ENCODE measurements at regions not wholly inside any gene's neighbourhood (a gene's known extent, or its start where the extent isn't known, plus 50 kb on each side); places are given as distances from the start of the nearest gene placed in this dataset.

DNA sequence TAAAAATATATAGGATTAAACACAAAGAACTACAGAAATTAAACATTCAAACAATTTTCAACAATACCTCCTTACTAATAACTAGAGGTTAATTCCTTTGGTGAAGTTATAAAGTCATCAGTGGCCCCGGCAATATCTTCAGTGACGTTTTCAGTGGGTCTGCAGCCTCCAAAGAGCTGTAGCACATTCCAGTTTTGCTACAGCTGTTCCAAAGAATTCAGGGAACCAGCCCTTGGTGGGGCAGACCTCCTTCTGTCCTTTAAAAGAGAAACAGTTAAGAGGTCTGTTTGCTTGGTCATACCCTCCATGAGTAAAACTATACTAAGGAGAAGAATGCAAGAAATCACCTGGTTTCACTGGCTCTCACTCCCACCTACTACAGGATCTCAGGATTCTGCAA is 99.2 kb upstream of the ZDHHC17 start:
- Histone ChIP-seq H4K20me1 (ENCODE audit: control insufficient read depth, insufficient read depth) (no peaks in the 10 kb centered on the region), H3K4me3 (no peak overlapping the region), H3K9me3 (replicated peaks; ENCODE audit: control insufficient read depth, insufficient read depth, low read length) (no peaks in the 10 kb centered on the region), H3K27me3 (replicated peaks in 1 of 2; ENCODE audit: control insufficient read depth in 2 of 2, insufficient read depth in 2 of 2, low read length in 1 of 2) (no peaks in the 10 kb centered on the region), H3K36me3 (ENCODE audit: control insufficient read depth in 2 of 2, insufficient read depth in 2 of 2, low read length in 1 of 2) (no peaks in the 10 kb centered on the region), H3K27ac (ENCODE audit: control insufficient read depth, insufficient read depth) (no peak overlapping the region), H3K4me1 (ENCODE audit: control insufficient read depth, insufficient read depth, low read length) (no peaks in the 10 kb centered on the region), H3K79me2 (ENCODE audit: control insufficient read depth, insufficient read depth, low read length) (no peaks in the 10 kb centered on the region), H3K9ac (ENCODE audit: control insufficient read depth, insufficient read depth, low read length) (no peak overlapping the region), H2AFZ (ENCODE audit: control insufficient read depth, low read depth, low read length) (no peak overlapping the region), H3K4me2 (ENCODE audit: control insufficient read depth, insufficient read depth) (no peak overlapping the region)
- ChIA-PET POLR2A (no interaction called here), CTCF (no interaction called here), RAD21 (ENCODE audit: unreplicated experiment) (no interaction called here), SMC1A (ENCODE audit: uncharacterized antibody, unreplicated experiment) (no interaction called here)
- ATAC-seq (no peak), DNase-seq (ENCODE audit: low read depth, low spot score) (no peak), FAIRE-seq (no peak)
- intact Hi-C loops (cut with micrococcal nuclease; ENCODE audit: unreplicated experiment) = no loop called here
- WGBS (ENCODE audit: insufficient coverage, insufficient replicate concordance, low lambda C conversion rate, missing lambda C conversion rate) = 50% methylated on average over 2 of the region's 2 CpGs
- no TSS peak for BruUV-seq (replicated peaks)
- in situ Hi-C loops (cut with MboI) = no loop called here
- TF ChIP-seq EGR1 (IDR thresholded peaks at IDR 0.05; ENCODE audit: borderline replicate concordance in 1 of 2, low read depth in 2 of 2, low read length in 2 of 2) (no peak), NR2F1 (conservative IDR thresholded peaks at IDR 0.05) (no peak), HCFC1 (IDR thresholded peaks at IDR 0.05; ENCODE audit: low read length) (no peak), NFXL1 (IDR thresholded peaks at IDR 0.05; ENCODE audit: borderline replicate concordance) (no peak), POLR2AphosphoS2 (IDR thresholded peaks at IDR 0.05; ENCODE audit: low read depth, low read length) (no peak), YBX1 (IDR thresholded peaks at IDR 0.05) (no peak), HDGF (IDR thresholded peaks at IDR 0.05) (no peak), CREM (IDR thresholded peaks at IDR 0.05; ENCODE audit: low read depth) (no peak), ZBTB11 (CRISPR knock-in tag; IDR thresholded peaks at IDR 0.05) (no peak), ZNF622 (IDR thresholded peaks at IDR 0.05) (no peak), ZNF384 (IDR thresholded peaks at IDR 0.05; ENCODE audit: borderline replicate concordance, low read depth, low read length) (no peak)
- TF ChIP-seq, protein P1, sequence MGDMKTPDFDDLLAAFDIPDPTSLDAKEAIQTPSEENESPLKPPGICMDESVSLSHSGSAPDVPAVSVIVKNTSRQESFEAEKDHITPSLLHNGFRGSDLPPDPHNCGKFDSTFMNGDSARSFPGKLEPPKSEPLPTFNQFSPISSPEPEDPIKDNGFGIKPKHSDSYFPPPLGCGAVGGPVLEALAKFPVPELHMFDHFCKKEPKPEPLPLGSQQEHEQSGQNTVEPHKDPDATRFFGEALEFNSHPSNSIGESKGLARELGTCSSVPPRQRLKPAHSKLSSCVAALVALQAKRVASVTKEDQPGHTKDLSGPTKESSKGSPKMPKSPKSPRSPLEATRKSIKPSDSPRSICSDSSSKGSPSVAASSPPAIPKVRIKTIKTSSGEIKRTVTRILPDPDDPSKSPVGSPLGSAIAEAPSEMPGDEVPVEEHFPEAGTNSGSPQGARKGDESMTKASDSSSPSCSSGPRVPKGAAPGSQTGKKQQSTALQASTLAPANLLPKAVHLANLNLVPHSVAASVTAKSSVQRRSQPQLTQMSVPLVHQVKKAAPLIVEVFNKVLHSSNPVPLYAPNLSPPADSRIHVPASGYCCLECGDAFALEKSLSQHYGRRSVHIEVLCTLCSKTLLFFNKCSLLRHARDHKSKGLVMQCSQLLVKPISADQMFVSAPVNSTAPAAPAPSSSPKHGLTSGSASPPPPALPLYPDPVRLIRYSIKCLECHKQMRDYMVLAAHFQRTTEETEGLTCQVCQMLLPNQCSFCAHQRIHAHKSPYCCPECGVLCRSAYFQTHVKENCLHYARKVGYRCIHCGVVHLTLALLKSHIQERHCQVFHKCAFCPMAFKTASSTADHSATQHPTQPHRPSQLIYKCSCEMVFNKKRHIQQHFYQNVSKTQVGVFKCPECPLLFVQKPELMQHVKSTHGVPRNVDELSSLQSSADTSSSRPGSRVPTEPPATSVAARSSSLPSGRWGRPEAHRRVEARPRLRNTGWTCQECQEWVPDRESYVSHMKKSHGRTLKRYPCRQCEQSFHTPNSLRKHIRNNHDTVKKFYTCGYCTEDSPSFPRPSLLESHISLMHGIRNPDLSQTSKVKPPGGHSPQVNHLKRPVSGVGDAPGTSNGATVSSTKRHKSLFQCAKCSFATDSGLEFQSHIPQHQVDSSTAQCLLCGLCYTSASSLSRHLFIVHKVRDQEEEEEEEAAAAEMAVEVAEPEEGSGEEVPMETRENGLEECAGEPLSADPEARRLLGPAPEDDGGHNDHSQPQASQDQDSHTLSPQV (IDR thresholded peaks at IDR 0.05) = no peak
- TF ChIP-seq, protein P2, sequence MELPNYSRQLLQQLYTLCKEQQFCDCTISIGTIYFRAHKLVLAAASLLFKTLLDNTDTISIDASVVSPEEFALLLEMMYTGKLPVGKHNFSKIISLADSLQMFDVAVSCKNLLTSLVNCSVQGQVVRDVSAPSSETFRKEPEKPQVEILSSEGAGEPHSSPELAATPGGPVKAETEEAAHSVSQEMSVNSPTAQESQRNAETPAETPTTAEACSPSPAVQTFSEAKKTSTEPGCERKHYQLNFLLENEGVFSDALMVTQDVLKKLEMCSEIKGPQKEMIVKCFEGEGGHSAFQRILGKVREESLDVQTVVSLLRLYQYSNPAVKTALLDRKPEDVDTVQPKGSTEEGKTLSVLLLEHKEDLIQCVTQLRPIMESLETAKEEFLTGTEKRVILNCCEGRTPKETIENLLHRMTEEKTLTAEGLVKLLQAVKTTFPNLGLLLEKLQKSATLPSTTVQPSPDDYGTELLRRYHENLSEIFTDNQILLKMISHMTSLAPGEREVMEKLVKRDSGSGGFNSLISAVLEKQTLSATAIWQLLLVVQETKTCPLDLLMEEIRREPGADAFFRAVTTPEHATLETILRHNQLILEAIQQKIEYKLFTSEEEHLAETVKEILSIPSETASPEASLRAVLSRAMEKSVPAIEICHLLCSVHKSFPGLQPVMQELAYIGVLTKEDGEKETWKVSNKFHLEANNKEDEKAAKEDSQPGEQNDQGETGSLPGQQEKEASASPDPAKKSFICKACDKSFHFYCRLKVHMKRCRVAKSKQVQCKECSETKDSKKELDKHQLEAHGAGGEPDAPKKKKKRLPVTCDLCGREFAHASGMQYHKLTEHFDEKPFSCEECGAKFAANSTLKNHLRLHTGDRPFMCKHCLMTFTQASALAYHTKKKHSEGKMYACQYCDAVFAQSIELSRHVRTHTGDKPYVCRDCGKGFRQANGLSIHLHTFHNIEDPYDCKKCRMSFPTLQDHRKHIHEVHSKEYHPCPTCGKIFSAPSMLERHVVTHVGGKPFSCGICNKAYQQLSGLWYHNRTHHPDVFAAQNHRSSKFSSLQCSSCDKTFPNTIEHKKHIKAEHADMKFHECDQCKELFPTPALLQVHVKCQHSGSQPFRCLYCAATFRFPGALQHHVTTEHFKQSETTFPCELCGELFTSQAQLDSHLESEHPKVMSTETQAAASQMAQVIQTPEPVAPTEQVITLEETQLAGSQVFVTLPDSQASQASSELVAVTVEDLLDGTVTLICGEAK (IDR thresholded peaks at IDR 0.05; ENCODE audit: borderline replicate concordance) = no peak
- TF ChIP-seq, protein P3, sequence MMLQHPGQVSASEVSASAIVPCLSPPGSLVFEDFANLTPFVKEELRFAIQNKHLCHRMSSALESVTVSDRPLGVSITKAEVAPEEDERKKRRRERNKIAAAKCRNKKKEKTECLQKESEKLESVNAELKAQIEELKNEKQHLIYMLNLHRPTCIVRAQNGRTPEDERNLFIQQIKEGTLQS (IDR thresholded peaks at IDR 0.05; ENCODE audit: borderline replicate concordance, extremely low read depth, low read depth, low read length) = no peak
